AG10803 (cell line): ENCODE measurements at regions not wholly inside any gene's neighbourhood (a gene's known extent, or its start where the extent isn't known, plus 50 kb on each side); places are given as distances from the start of the nearest gene placed in this dataset.

Experiments used
- DNase-seq: peaks from one replicate; pipeline ENCODE4 v3.0.0; 2010; ENCODE audit warnings: low read depth
- H3K4me3 ChIP-seq: 2 replicates; pipeline ENCODE4 v1.5.1; 2011; ENCODE audit warnings: mild to moderate bottlenecking, low read length, control low read depth
- CTCF ChIP-seq: conservative IDR thresholded peaks from 2 replicates; pipeline ENCODE4 v1.5.1; 2011; ENCODE audit warnings: mild to moderate bottlenecking, low read length, control low read depth, inconsistent platforms

GRCh38 chrX:44096666-44097065 lies 123.5 kb upstream of the NDP start:
- no peak overlapping the region for H3K4me3 ChIP-seq
- no peak for DNase-seq
- no peak for TF ChIP-seq CTCF

- no peak for TF ChIP-seq CTCF
- DNase-seq = no peak
- H3K4me3 ChIP-seq = no peak overlapping the region
These were observed 121.8 kb upstream of the NDP start for GRCh38 chrX:44094821-44095530.

GRCh38 chrX:44093431-44093830 lies 120.2 kb upstream of the NDP start:
- DNase-seq = no peak
- no peak for TF ChIP-seq CTCF
- H3K4me3 ChIP-seq = no peak overlapping the region

- no peak overlapping the region for H3K4me3 ChIP-seq
- no peak for DNase-seq
- TF ChIP-seq CTCF = no peak
These were observed 119.6 kb upstream of the NDP start for GRCh38 chrX:44092778-44093177.

- no peak overlapping the region for H3K4me3 ChIP-seq
- TF ChIP-seq CTCF = no peak
- peak; percentile 18 for DNase-seq
These were observed 115.4 kb upstream of the NDP start for GRCh38 chrX:44088510-44089144.

- no peak for TF ChIP-seq CTCF
- H3K4me3 ChIP-seq = no peak overlapping the region
- DNase-seq = no peak
These were observed 112.0 kb upstream of the NDP start for GRCh38 chrX:44085209-44085608.

GRCh38 chrX:44082829-44083228 lies 109.6 kb upstream of the NDP start:
- DNase-seq = no peak
- no peak overlapping the region for H3K4me3 ChIP-seq
- TF ChIP-seq CTCF = no peak
